GM23338 (cell line): ENCODE measurements at regions not wholly inside any gene's neighbourhood (a gene's known extent, or its start where the extent isn't known, plus 50 kb on each side); places are given as distances from the start of the nearest gene placed in this dataset.
A peak's percentile ranks its signal among the peaks of the same experiment; 100 is the strongest.

Experiments
- ATAC-seq: fragments of 200-7000 bp; cut with Tn5 transposase; 3 replicates; pipeline ENCODE4 v1.9.1; 2020
- DNase-seq: peaks from one replicate; pipeline ENCODE4 v3.0.0-alpha.2; 2015; ENCODE audit warnings: low spot score
- H2AFZ ChIP-seq: fragments of 200-600 bp; sonication (generic); 2 replicates; pipeline ENCODE4 v1.8.0; 2016; ENCODE audit warnings: antibody characterized with exemption, mild to moderate bottlenecking, moderate library complexity
- H3F3A ChIP-seq: fragments of 200-600 bp; sonication (generic); replicated peaks from 2 replicates; pipeline ENCODE4 v1.8.0; 2017; ENCODE audit warnings: antibody characterized with exemption, mixed run types, low read depth
- H3K27ac ChIP-seq: fragments of 200-600 bp; sonication (generic); 2 replicates; pipeline ENCODE4 v1.6.1; 2016; ENCODE audit warnings: low read depth
- H3K27me3 ChIP-seq: fragments of 200-600 bp; sonication (generic); 2 replicates; pipeline ENCODE4 v1.8.0; 2016; ENCODE audit warnings: mild to moderate bottlenecking, mixed run types, moderate library complexity; ENCODE audit not compliant: insufficient read depth
- H3K36me3 ChIP-seq: fragments of 200-600 bp; sonication (generic); 2 replicates; pipeline ENCODE4 v1.8.0; 2016; ENCODE audit warnings: mild to moderate bottlenecking; ENCODE audit not compliant: insufficient read depth
- H3K4me1 ChIP-seq: fragments of 200-600 bp; sonication (generic); 2 replicates; pipeline ENCODE4 v1.8.0; 2016; ENCODE audit warnings: mild to moderate bottlenecking, moderate library complexity; ENCODE audit not compliant: insufficient read depth
- H3K4me2 ChIP-seq: fragments of 200-600 bp; sonication (generic); 2 replicates; pipeline ENCODE4 v1.7.1; 2017; ENCODE audit warnings: mixed run types
- H3K4me3 ChIP-seq: fragments of 200-600 bp; sonication (generic); 2 replicates; pipeline ENCODE4 v1.6.1; 2016; ENCODE audit warnings: mixed run types
- H3K79me2 ChIP-seq: fragments of 200-600 bp; sonication (generic); replicated peaks from 2 replicates; pipeline ENCODE4 v1.8.0; 2017; ENCODE audit warnings: mild to moderate bottlenecking; ENCODE audit not compliant: insufficient read depth
- H3K9me2 ChIP-seq: fragments of 200-600 bp; sonication (generic); 2 replicates; pipeline ENCODE4 v1.8.0; 2017; ENCODE audit not compliant: insufficient read depth
- H4K20me1 ChIP-seq: fragments of 200-600 bp; sonication (generic); replicated peaks from 2 replicates; pipeline ENCODE4 v1.8.0; 2017; ENCODE audit warnings: mild to moderate bottlenecking; ENCODE audit not compliant: insufficient read depth
- H3K27ac Mint-ChIP-seq: 2 replicates; pipeline ENCODE4 v1.8.0; 2020; ENCODE audit warnings: inconsistent platforms, mild to moderate bottlenecking, moderate library complexity, mixed read lengths
- H3K27me3 Mint-ChIP-seq: 3 replicates; pipeline ENCODE4 v1.8.0; 2022; ENCODE audit warnings: low read depth, mild to moderate bottlenecking, moderate library complexity, mixed read lengths, inconsistent platforms; ENCODE audit not compliant: insufficient read depth, poor library complexity
- H3K36me3 Mint-ChIP-seq: 3 replicates; pipeline ENCODE4 v1.8.0; 2021; ENCODE audit warnings: low read depth, mild to moderate bottlenecking, inconsistent platforms, moderate library complexity, mixed read lengths
- H3K4me1 Mint-ChIP-seq: 3 replicates; pipeline ENCODE4 v1.8.0; 2020; ENCODE audit warnings: mild to moderate bottlenecking, inconsistent platforms, mixed read lengths
- H3K4me3 Mint-ChIP-seq: 3 replicates; pipeline ENCODE4 v1.8.0; 2021; ENCODE audit warnings: moderate library complexity, mild to moderate bottlenecking, inconsistent platforms, mixed read lengths
- H3K9me3 Mint-ChIP-seq: 3 replicates; pipeline ENCODE4 v1.8.0; 2020; ENCODE audit warnings: moderate library complexity, mild to moderate bottlenecking, inconsistent platforms, mixed read lengths
- CREB1 ChIP-seq: fragments of 250-450 bp; sonication (Bioruptor Pico); IDR thresholded peaks from 2 replicates; pipeline ENCODE4 v1.5.0; 2020; ENCODE audit warnings: low read depth, mild to moderate bottlenecking, moderate library complexity
- ETS1 ChIP-seq: IDR thresholded peaks from 2 replicates; pipeline ENCODE4 v1.6.1; 2016; ENCODE audit warnings: antibody characterized with exemption
- EZH2 ChIP-seq: fragments of 200-600 bp; sonication (generic); IDR thresholded peaks from one replicate; pipeline ENCODE4 v1.8.0; 2017; ENCODE audit warnings: antibody characterized with exemption, mild to moderate bottlenecking, low read depth; ENCODE audit not compliant: unreplicated experiment
- EZH2phosphoT487 ChIP-seq: fragments of 200-600 bp; sonication (generic); IDR thresholded peaks from one replicate; pipeline ENCODE4 v1.8.1; 2018; ENCODE audit warnings: antibody characterized with exemption; ENCODE audit not compliant: unreplicated experiment
- JUNB ChIP-seq: IDR thresholded peaks from one replicate; pipeline ENCODE4 v1.6.1; 2016; ENCODE audit warnings: antibody characterized with exemption; ENCODE audit not compliant: unreplicated experiment
- NANOG ChIP-seq: IDR thresholded peaks from 2 replicates; pipeline ENCODE4 v1.6.1; 2016; ENCODE audit warnings: antibody characterized with exemption, borderline replicate concordance
- POLR2AphosphoS5 ChIP-seq: IDR thresholded peaks from 2 replicates; pipeline ENCODE4 v1.6.1; 2016; ENCODE audit warnings: antibody characterized with exemption, low read depth
- STAT1 ChIP-seq: IDR thresholded peaks from one replicate; pipeline ENCODE4 v1.6.1; 2016; ENCODE audit warnings: antibody characterized with exemption; ENCODE audit not compliant: unreplicated experiment
- ZNF114 ChIP-seq: fragments of 250-450 bp; sonication (Bioruptor Pico); IDR thresholded peaks from 2 replicates; pipeline ENCODE4 v1.5.0; 2020; ENCODE audit warnings: mild to moderate bottlenecking, moderate library complexity
- ZNF331 ChIP-seq: fragments of 250-450 bp; sonication (Bioruptor Pico); IDR thresholded peaks from 2 replicates; pipeline ENCODE4 v1.5.0; 2020; ENCODE audit warnings: low read depth, mild to moderate bottlenecking, moderate library complexity
- ZNF462 ChIP-seq: fragments of 250-450 bp; sonication (Bioruptor Pico); IDR thresholded peaks from 2 replicates; pipeline ENCODE4 v1.5.0; 2020; ENCODE audit warnings: mild to moderate bottlenecking, moderate library complexity
- TF ChIP-seq, protein P1 (sequence below): IDR thresholded peaks from one replicate; pipeline ENCODE4 v1.6.1; 2018; ENCODE audit warnings: antibody characterized with exemption; ENCODE audit not compliant: unreplicated experiment
- TF ChIP-seq, protein P2 (sequence below), 2 experiments: fragments of 200-600 bp in 1 of 2; sonication (generic) in 1 of 2; conservative IDR thresholded peaks; 2 replicates each; pipeline versions ENCODE4 v1.5.1 to v1.6.1; 2016 to 2017; ENCODE audit warnings: antibody characterized with exemption in 2 of 2, low read depth in 2 of 2, mild to moderate bottlenecking in 2 of 2, moderate library complexity in 1 of 2

DNA sequence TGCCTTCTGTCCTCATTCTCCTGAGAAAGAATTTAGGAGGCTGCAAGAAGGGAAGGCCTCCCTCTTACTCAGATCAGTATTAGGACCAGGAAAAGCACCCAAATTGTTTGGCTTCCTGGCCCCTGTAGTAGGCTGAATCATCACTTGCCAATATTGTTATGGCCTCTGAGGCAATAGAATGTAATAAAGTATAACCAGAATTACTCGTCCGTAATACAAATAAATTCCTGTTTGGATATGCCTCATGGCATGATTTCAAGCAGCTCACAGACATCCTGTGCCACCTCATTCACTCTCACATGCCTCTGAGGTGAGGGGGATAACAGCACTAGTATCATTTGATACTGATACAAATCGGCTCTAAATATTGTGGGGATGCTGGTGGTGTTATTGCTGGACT lies 427.3 kb downstream of the ISL1 start:
- Histone ChIP-seq H3K4me1 (peaks cover 9% of the 10 kb centered on the region), H3K36me3 (no peaks in the 10 kb centered on the region), H3K9me2 (no peaks in the 10 kb centered on the region; the same call in 1 of the 2 replicates), H3K27ac (no peak overlapping the region), H4K20me1 (no peaks in the 10 kb centered on the region), H3F3A (peaks cover 4% of the 10 kb centered on the region; the same call in 1 of the 2 replicates), H3K27me3 (no peaks in the 10 kb centered on the region), H3K4me2 (no peak overlapping the region), H2AFZ (peak overlapping the region; percentile 28; the same call in 1 of the 2 replicates), H3K79me2 (no peaks in the 10 kb centered on the region), H3K4me3 (no peak overlapping the region)
- H3K27ac Mint-ChIP-seq = no peak overlapping the region
- no peak for ATAC-seq
- H3K4me1 Mint-ChIP-seq = peaks cover 4% of the 10 kb centered on the region
- H3K27me3 Mint-ChIP-seq = no peaks in the 10 kb centered on the region
- no peak overlapping the region for H3K4me3 Mint-ChIP-seq
- no peak for DNase-seq
- no peaks in the 10 kb centered on the region for H3K36me3 Mint-ChIP-seq
- H3K9me3 Mint-ChIP-seq = no peaks in the 10 kb centered on the region
- TF ChIP-seq, protein P1, sequence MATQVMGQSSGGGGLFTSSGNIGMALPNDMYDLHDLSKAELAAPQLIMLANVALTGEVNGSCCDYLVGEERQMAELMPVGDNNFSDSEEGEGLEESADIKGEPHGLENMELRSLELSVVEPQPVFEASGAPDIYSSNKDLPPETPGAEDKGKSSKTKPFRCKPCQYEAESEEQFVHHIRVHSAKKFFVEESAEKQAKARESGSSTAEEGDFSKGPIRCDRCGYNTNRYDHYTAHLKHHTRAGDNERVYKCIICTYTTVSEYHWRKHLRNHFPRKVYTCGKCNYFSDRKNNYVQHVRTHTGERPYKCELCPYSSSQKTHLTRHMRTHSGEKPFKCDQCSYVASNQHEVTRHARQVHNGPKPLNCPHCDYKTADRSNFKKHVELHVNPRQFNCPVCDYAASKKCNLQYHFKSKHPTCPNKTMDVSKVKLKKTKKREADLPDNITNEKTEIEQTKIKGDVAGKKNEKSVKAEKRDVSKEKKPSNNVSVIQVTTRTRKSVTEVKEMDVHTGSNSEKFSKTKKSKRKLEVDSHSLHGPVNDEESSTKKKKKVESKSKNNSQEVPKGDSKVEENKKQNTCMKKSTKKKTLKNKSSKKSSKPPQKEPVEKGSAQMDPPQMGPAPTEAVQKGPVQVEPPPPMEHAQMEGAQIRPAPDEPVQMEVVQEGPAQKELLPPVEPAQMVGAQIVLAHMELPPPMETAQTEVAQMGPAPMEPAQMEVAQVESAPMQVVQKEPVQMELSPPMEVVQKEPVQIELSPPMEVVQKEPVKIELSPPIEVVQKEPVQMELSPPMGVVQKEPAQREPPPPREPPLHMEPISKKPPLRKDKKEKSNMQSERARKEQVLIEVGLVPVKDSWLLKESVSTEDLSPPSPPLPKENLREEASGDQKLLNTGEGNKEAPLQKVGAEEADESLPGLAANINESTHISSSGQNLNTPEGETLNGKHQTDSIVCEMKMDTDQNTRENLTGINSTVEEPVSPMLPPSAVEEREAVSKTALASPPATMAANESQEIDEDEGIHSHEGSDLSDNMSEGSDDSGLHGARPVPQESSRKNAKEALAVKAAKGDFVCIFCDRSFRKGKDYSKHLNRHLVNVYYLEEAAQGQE = no peak
- TF ChIP-seq ETS1 (no peak), POLR2AphosphoS5 (no peak), ZNF331 (CRISPR knock-in tag) (no peak), CREB1 (CRISPR knock-in tag) (no peak), ZNF114 (CRISPR knock-in tag) (no peak), ZNF462 (CRISPR knock-in tag) (no peak), EZH2 (no peak), EZH2phosphoT487 (no peak), STAT1 (no peak), NANOG (no peak), JUNB (no peak)
- TF ChIP-seq, protein P2, sequence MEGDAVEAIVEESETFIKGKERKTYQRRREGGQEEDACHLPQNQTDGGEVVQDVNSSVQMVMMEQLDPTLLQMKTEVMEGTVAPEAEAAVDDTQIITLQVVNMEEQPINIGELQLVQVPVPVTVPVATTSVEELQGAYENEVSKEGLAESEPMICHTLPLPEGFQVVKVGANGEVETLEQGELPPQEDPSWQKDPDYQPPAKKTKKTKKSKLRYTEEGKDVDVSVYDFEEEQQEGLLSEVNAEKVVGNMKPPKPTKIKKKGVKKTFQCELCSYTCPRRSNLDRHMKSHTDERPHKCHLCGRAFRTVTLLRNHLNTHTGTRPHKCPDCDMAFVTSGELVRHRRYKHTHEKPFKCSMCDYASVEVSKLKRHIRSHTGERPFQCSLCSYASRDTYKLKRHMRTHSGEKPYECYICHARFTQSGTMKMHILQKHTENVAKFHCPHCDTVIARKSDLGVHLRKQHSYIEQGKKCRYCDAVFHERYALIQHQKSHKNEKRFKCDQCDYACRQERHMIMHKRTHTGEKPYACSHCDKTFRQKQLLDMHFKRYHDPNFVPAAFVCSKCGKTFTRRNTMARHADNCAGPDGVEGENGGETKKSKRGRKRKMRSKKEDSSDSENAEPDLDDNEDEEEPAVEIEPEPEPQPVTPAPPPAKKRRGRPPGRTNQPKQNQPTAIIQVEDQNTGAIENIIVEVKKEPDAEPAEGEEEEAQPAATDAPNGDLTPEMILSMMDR (conservative IDR thresholded peaks at IDR 0.05; ENCODE audit: low read depth in 2 of 2) = no peak
